GM13977 (cell line): ENCODE measurements at regions not wholly inside any gene's neighbourhood (a gene's known extent, or its start where the extent isn't known, plus 50 kb on each side); places are given as distances from the start of the nearest gene placed in this dataset.

ENCODE experiments used
- DNase-seq: peaks from one replicate; pipeline ENCODE4 v3.0.0; 2012; ENCODE audit warnings: low spot score
- in situ Hi-C: fragments of 300-500 bp; cut with MboI; formaldehyde crosslinking; loops from one replicate; pipeline ENCODE4 v1.12.0; 2022; ENCODE audit warnings: low sequenced_read_pairs, low pct_unique_long_range_greater_than_20kb, mixed read lengths, inconsistent platforms; ENCODE audit not compliant: unreplicated experiment
- TF ChIP-seq, protein P1 (sequence below): IDR thresholded peaks from 2 replicates; pipeline ENCODE4 v1.5.1; 2012; ENCODE audit warnings: mild to moderate bottlenecking, control low read depth; ENCODE audit not compliant: insufficient read depth; ENCODE audit errors: extremely low read depth, missing control alignments

DNA sequence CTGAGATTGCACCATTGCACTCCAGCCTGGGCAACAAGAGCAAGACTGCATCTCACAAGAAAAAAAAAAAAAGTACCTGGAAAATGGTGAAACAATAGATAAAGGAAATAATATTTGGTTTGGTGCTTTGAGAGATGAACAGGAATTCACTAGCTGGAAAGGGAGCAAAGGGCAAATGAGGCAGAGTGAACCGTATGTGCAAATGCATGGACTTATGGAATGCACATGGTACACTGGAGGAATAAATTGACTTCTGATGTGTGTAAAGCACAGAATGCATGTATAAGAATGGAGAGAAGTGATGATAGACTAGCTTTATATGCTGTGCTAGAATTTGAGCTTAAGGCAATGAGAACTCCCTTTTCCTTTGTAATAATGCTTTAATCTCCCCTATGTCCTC lies 413.3 kb downstream of the SPRY1 start:
- DNase-seq: no peak
- in situ Hi-C loops: no loop called here
- TF ChIP-seq, protein P1, sequence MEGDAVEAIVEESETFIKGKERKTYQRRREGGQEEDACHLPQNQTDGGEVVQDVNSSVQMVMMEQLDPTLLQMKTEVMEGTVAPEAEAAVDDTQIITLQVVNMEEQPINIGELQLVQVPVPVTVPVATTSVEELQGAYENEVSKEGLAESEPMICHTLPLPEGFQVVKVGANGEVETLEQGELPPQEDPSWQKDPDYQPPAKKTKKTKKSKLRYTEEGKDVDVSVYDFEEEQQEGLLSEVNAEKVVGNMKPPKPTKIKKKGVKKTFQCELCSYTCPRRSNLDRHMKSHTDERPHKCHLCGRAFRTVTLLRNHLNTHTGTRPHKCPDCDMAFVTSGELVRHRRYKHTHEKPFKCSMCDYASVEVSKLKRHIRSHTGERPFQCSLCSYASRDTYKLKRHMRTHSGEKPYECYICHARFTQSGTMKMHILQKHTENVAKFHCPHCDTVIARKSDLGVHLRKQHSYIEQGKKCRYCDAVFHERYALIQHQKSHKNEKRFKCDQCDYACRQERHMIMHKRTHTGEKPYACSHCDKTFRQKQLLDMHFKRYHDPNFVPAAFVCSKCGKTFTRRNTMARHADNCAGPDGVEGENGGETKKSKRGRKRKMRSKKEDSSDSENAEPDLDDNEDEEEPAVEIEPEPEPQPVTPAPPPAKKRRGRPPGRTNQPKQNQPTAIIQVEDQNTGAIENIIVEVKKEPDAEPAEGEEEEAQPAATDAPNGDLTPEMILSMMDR: no peak

DNA sequence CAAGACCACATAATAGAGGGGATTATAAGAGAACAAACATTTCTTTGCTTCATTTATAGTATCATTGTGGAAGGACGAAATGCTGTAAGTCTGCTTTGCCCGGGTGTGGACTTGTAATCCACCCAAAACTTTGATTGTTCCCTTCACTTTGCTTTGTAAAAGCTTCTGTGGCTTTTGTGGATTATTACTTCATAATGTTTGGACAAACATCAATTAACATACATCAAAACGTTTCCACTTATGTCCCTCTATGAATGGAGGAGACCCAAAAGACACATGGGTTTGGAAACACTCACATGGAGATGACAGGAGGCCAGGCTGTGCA lies 415.4 kb downstream of the SPRY1 start:
- DNase-seq: no peak
- TF ChIP-seq, protein P1: no peak
- in situ Hi-C loops: no loop called here

DNA sequence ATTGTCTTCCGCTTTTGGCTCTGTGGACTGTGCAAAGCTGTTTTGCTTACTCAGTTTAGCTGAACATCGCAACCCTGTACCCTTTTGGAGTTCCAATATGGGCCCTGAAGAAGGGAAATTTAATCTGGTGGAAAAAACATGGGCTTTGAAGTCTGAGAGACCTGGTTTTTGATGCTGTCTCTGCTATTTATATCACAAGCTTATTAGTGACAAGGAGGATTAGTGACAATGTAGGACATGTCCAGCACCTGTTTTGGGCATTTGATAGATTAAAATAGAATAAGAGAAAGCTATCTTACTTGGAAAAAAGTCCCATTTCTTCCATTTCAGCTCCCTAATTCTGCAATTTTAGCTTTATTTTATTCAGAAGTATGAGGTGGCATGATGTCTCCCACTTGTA lies 417.3 kb downstream of the SPRY1 start:
- TF ChIP-seq, protein P1: no peak
- DNase-seq: no peak
- in situ Hi-C loops: no loop called here

DNA sequence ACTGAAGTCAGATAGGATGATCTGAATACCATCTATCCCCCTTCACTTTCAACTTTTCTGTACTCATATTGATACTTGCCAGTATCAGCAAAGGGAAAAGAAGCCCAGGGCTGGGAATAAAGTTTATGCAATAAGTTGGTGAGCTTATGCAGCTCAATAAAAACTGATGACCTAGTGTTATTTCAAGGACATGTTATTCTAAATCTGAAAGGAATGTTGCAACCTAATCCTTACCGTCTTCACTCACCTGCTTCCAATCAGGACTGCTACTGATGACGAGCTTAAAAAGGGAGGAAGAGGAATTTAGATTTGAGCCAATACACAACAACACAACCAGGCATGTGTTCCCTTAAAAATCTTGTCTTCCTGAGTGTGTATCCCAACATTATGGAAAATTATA lies 419.9 kb downstream of the SPRY1 start:
- DNase-seq: no peak
- in situ Hi-C loops: no loop called here
- TF ChIP-seq, protein P1: no peak

DNA sequence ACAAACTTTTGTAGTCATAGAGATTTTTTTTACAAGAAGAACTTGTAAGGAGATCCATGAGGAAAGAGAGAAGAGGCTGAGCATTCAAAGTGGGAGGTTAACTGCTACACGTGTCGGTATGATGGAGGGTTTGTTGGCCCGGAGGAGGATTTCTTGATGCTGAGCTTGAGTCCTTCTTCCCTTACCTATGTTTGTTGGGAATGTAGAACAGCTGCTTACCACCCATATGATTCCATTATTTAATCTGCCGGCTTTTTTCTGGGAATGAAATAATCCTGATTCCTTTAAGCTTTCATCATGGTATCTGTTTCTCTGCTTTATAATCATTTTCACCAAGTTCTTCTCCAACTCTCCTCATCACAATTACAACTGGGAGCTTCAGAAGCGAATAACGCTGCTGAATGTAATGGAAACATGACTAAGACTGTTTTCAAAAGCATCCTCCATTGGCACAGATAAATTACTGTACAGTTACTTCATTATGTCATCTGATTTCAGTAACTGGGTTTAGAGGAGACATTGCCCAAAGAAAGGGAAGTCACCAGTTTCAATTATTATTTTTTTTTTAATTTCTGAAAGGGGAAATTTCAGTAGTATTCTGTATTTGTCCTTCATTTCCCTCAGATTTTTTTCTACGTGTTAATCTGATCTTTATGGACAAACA lies 420.6 kb downstream of the SPRY1 start:
- in situ Hi-C loops: no loop called here
- DNase-seq: no peak
- TF ChIP-seq, protein P1: no peak

DNA sequence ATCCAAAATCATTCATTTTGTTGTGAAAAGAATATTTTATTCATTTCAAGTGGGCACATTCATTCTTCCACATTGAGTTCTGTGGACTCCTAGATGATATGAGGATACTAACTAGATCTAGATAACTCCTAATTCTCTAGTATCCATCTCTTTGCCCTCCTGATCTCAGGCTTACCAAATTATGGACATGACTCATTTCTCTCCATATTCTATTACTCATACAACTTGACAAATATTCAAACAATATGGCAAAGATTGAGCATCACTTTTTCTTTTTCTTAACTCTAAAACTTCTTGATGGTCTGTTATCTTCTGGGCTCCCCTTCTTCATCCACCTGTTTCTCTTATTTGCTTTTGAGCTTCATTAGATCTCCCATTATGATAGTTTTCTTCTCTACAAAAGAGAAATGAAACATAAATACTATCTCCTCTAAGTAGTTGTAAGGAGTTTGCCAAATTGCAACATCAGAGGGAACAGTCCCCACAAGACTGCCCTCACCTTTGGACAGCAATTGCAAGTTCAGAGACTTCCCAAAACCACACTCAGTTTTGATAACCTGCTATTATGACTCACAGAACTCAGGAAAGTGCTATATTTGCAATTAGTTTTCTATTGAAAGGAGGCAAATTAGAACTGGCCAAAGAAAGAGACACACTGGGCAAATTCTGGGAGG lies 422.9 kb downstream of the SPRY1 start:
- no peak for DNase-seq
- in situ Hi-C loops: no loop called here
- TF ChIP-seq, protein P1: no peak
